Stomach (tissue), 4 donors: ENCODE measurements at regions not wholly inside any gene's neighbourhood (a gene's known extent, or its start where the extent isn't known, plus 50 kb on each side); places are given as distances from the start of the nearest gene placed in this dataset.

Source experiments
- EP300 ChIP-seq: sonication (generic); formaldehyde crosslinking; IDR thresholded peaks from one replicate; pipeline ENCODE4 v1.6.1; 2017; ENCODE audit warnings: antibody characterized with exemption
- POLR2A ChIP-seq, 4 donors: fragments of 450-650 bp; IDR thresholded peaks; one replicate each; pipeline ENCODE4 v1.6.1; 2016; ENCODE audit warnings: antibody characterized with exemption in 4 of 4, control low read depth in 2 of 4, mild to moderate bottlenecking in 1 of 4, moderate library complexity in 1 of 4
- POLR2AphosphoS5 ChIP-seq, 3 donors: sonication (generic); formaldehyde crosslinking; IDR thresholded peaks; one replicate each; pipeline ENCODE4 v1.6.1; 2016; ENCODE audit warnings: antibody characterized with exemption in 3 of 3
- TF ChIP-seq, protein P1 (sequence below), 7 experiments: fragments of 450-650 bp in 4 of 7; fragments of 200-600 bp in 3 of 7; sonication (generic) in 3 of 7; IDR thresholded peaks; one replicate each; pipeline ENCODE4 v1.5.1; 2016 to 2019; ENCODE audit warnings: antibody characterized with exemption in 7 of 7, control low read depth in 2 of 7, mild to moderate bottlenecking in 1 of 7

DNA sequence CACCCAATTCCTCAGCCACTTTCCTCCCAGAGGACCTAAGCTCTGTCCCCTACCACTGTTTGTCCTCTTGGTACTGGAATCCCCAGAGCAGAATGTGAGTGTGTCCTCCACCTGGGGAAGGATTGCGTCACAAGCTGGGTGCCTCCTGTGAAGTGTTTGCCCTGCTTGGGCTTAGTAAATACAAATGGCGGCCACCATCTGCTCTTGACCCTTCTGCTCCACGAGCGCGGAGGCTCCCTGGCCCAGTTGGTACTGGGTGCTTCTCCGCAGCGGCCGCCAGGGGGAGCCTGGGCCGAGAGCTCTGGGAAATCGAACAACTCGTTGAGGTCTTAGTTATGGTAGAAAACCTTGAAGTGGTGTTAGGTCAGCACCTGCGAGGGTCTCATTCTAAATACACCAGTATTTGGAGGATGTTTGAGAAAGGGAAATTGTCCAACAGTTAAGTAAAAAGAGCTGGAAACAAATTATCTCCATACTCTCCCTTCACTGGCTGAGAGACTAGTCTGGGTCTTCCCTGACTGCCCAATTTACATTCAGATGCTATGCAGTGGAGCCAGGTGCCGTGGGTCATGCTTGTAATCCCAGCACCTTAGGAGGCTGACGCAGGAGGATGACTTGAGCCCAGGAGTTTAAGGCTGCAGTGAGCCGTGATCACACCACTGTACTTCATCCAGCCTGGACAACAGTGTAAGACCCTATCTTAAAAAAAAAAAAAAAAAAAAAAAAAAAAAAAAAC lies 74.6 kb upstream of the TEAD1 start:
- TF ChIP-seq, protein P1, sequence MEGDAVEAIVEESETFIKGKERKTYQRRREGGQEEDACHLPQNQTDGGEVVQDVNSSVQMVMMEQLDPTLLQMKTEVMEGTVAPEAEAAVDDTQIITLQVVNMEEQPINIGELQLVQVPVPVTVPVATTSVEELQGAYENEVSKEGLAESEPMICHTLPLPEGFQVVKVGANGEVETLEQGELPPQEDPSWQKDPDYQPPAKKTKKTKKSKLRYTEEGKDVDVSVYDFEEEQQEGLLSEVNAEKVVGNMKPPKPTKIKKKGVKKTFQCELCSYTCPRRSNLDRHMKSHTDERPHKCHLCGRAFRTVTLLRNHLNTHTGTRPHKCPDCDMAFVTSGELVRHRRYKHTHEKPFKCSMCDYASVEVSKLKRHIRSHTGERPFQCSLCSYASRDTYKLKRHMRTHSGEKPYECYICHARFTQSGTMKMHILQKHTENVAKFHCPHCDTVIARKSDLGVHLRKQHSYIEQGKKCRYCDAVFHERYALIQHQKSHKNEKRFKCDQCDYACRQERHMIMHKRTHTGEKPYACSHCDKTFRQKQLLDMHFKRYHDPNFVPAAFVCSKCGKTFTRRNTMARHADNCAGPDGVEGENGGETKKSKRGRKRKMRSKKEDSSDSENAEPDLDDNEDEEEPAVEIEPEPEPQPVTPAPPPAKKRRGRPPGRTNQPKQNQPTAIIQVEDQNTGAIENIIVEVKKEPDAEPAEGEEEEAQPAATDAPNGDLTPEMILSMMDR (IDR thresholded peaks at IDR 0.05), result peak in 5 of 7 experiments; percentile 47 to 73 (median 67)
- TF ChIP-seq POLR2AphosphoS5 (IDR thresholded peaks at IDR 0.05), result peak in 1 of 3 donors; percentile 21
- TF ChIP-seq POLR2A (IDR thresholded peaks at IDR 0.05), result no peak
- TF ChIP-seq EP300, result no peak
